Cerebellar cortex (tissue), 1 donor: ENCODE measurements at regions not wholly inside any gene's neighbourhood (a gene's known extent, or its start where the extent isn't known, plus 50 kb on each side); places are given as distances from the start of the nearest gene placed in this dataset.
"Not testable (repeated sequence)": the region's sequence is repeated elsewhere in the genome, so short reads cannot be mapped to it uniquely, and the experiment has no call there.

ENCODE experiments used
- DNase-seq: peaks from one replicate; pipeline ENCODE4 v3.0.0-alpha.2; 2015; ENCODE audit warnings: low spot score

DNA sequence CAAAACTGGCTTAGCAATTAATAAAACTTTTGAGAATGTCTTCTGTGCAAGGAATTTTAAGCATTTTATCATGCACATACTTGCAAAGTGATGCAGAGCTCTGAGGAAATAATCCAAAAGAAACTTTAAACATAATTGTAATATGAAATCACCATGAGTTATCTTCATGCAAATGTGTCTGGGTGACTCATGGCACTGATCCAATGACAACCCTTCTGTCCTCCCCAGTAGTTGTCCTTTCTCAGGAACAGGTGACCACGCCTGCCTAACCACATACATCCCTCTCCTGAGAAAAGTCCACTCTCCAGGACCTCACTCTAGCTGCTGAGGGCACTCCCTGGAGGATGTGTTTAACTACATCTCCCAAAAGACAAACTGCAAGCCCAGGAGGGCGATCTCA, 530.6 kb upstream of the IL12A start:
- no peak for DNase-seq

DNA sequence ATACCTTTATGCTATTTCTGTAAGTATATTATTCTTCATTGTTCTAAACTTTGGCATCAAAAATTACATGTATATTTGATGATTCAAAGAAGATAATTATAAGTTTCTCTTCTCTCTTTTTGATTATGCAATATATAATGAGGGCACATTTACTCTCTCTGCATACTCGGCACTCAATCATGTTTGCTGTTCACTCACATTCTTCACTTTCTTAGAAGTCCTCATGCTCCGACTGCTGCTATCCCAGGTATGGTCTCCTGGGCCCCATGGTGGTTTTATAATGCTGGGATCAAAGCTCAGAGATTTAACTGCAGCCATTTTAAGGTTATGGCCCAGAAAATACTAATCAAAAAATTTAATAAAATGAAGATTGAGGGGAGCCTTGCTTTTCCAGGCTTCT, 529.7 kb upstream of the IL12A start:
- DNase-seq, result no peak

DNA sequence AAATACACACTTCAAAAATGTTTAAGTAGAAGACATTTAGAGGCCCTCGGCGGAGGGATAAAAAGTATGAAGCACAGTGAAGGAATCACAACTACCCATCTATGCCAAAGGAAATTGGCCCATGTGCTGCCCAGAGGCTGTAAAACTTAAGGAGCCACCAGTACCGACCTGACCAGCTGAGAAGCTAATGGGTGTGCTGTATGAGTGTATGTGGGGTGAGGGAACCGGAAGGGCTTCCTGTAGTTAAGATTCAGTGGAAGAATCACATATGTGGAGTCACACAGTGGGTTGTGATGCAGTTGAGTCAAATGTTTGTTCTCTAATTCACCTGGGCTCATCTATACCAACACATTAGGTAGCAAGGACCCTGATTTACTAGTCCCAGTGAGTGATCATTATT, 516.0 kb upstream of the IL12A start:
- no peak for DNase-seq

DNA sequence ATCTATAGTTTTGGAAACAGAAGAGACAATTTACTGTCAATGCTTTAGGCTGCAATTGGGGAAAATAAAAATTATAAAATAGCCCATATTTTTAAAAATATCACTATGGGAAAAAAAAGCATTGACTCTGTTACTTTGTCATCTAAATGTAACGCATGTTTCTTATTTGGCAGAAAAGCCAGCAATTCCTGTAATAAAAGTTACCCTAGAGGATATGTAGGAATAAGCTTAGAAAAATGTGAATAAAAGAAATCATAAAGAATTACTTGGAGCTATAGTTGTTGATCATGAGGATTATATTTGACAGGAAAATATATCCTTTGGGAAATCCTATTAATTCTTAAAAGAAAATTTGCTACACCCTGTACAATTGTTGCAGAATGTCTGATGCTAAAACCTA, 515.4 kb upstream of the IL12A start:
- no peak for DNase-seq

DNA sequence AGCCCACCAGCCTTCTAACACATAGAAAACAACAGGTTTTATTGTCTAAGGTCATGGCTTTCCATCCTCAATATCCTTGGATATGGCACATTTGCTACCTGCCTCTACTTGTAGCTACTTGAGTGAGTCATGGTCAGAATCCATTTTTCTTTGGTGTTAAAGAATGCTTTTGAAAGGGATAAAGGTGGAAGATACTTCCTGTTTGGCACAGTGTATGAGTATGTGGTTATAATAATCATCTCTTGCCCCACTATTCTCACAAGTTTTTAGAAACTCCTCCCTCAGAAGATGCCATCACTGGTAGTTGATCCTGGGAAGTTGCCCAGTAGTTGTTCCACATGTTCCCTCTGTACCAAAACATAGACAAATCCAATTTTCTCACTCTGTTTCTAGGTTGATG, 508.6 kb upstream of the IL12A start:
- DNase-seq, result no peak

DNA sequence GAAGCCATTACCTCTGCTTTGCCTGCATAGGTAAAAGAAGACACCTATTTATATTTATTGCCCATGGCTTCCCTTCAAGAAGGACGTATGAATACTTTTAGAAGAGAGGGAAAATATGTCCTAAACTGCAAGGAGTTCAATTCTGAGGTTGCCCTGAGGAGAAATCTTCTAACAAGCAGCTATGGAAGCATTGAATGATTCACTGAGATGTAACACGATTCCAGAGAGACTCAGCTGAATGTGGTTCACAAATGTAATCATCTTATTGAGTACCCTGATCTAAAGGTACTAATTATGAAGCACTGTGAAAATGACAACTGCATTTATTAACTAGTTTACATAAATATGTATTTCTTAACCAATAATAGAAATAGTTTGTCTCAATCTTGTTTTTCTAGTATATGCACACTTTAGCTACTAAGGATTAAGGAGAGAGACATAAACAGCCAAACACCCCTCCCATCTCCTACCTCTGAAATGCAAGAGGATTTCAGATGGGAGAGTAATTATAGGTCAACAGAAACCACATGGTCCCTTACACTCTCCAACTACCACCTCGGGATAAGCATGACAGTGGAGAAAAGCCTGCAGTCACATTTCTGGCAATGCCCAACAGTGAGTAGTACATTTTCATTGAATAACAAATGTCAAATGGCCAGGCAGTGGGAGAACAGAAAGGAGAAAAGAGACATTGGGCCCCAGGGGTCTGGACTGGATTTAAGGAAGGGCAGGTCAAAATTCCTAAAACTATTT, 506.2 kb upstream of the IL12A start:
- no peak for DNase-seq

DNA sequence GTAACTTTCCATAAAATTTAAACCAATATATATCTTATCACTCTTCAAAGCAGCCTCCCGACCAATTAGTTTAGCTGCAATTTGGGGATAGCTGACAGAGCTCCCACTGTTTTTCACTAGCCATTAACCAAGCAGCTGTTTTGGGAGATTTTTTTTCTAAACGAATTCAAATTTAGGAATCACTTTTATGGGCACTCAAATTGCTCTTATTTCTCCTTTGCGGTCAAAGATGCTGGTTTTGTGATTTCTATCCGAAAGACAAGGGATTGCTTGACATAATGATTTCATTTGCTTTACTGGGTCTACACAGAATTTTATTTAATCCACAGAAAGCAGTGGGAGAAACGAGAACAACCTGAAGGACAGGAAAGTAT, 505.7 kb upstream of the IL12A start:
- no peak for DNase-seq

DNA sequence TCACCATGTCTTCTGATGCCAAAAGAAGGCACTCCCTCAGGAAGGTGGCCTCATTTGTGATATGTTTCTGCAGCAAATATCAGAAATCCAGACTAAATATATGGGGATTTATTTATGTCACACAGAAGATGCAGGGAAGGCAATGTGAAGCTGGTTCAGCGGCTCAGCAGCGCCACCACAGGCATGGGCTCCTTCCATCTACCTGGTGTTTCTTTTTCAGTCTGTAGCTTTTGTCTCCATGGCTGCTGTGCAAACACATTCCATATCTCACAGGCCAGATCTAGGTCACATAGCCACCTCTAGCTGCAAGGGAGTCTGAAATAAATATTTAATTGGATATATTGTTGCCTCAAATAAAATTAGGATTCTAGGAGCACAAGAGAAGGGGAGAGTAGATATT, 502.1 kb upstream of the IL12A start:
- no peak for DNase-seq

DNA sequence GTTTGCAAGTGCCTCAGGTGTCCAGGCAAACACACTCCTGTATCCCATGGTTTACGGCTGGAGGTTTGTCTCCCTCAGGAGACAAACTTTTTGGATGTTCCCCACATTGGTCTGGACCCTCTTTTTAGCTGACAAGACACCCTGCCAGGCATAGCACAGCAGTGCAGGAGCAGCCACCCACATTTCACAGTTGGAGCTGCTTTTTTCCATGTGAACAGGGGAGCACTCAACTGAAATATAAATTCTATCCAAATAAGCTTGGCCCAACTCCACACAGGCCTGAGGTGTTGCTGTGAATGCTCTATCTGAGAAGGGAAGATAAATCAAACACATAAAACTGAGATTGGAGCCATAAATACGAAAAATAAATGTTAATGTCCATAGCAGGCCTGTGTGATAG, 501.3 kb upstream of the IL12A start:
- DNase-seq, result no peak

DNA sequence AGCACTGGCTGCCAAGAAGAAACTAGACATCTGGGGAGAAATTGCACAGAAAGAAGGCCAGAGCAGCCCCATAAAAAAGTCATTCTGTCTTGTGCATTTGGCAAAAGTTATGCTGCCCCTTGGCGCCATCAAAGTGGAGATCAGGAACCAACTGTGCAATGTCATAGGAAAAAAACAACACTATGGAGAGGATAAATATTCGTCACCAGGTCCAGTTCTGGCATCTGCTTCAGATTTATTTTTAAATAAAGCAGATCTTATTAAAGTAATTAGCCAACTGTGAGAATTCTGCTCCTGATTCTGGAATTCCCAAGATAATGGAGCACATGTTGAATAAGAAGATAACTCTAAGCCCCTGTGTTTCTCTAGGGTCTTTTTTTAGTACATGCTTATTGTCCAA, 500.0 kb upstream of the IL12A start:
- DNase-seq, result no peak

DNA sequence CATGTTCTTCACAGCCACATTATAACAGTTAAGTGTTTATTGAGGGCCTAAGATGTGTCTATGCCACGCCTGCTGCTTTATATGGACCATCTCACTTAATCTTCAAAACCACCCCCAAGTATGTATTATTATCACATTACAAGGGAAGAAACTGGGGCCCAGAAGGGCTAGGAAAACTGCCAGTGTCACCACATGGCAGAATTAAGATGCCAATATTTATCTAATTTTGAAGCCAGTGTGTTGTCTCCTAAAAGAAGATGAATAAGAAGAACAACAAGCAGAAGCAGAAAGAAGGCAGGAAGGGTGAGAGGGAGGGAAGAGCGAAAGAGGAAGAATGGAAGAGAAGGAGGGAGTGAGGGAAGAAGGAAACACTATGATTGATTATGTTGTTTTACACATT, 491.3 kb upstream of the IL12A start:
- DNase-seq, result no peak

DNA sequence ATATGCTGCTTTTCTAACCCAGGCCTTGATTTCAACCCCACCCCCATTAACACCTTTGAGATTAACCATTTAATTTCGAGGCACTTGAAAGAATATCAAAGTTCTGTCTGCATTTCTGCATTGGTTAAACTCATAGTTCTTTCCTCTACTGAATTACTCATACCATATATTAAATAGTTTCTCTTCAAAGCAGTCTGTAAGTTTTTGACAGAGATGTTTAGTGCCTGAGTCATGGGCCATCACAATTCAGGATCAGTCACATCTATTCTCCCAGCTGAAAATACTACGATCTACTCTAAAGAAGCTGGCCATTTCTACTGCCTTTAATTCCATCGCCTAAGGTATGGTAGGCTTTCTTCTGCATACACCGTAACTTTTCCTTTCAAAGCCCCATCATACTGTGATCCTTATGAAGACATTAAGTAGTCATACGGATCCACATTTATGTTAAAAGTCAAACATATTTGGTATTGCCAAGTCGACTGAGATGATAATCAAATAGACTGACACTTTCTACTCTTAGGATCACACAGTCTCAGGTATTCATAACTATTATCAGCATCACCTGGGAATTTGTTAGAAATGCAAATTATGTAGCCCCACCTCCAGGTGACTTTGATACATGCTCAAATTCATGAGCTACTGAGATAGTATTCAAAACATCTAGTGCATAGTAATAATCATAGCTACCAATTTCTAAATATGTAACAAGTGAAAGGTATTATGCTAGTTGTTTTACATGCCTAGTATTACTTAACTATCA, 489.4 kb upstream of the IL12A start:
- DNase-seq, result no peak

DNA sequence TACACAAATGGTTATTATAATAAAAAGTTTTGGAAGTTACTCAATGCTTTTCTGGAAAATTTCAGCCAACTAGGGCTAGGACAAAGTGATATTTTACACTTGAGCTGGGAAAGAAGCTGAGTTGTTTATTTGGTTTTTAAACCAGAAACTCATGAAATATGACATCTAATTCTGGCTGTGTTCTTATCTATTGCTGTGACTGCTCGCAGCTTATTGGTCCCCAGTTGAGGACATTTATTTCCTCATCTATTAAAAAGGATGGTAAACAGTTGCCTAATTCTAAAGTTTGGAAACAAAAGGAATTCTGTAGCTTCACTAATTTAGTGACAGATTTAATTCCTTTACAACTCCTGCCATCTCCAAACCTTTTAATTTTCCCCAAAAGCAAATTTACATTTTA, 487.6 kb upstream of the IL12A start:
- DNase-seq, result no peak

DNA sequence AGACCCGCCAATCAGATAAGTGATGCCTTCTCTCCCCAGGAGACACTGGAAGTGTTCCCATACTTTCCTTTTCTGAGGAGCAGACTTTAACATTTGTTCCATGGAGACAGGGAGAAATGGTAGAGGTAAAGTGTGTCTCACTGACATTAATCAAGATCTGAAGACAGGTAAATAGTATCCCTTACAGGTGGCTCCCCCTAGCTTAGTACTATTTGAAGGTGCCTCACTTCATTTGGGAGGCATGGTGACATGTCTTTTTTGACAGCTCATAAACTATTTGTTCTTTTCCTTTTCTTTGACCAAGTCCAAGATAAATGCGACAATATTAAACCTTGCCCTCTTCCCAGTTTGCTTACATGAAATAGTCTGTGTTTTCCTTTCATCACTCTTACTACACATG, 485.6 kb upstream of the IL12A start:
- DNase-seq, result no peak

DNA sequence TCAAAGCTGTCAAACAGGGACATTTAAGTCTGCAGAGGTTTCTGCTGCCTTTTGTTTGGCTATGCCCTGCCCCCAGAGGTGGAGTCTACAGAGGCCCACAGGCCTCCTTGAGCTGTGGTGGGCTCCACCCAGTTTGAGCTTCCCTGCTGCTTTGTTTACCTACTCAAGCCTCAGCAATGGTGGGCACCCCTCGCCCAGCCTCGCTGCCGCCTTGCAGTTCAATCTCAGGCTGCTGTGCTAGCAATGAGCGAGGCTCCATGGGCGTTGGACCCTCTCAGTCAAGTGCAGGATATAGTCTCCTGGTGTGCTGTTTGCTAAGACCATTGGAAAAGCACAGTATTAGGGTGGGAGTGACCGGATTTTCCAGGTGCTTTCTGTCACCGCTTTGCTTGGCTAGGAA, 477.6 kb upstream of the IL12A start:
- not testable (repeated sequence) for DNase-seq

DNA sequence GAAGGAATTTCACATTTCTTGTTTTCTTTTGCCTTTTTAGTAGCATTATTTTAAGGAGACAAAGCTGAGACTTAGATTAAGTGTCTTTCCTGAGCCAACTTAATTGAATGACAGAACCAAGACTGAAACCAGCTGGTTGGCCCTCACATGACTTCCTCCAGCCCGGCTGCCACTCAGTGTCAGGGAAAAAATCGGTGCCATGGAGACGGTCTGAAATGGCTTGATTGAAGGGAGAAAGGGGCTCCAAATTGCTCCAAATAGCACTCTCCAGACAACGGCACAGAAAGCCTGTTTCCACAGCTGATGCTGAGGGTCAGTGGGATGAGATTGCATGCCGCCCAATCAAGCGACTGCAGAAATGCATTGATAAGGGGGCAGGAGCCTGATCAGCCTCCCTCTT, 475.2 kb upstream of the IL12A start:
- no peak for DNase-seq

DNA sequence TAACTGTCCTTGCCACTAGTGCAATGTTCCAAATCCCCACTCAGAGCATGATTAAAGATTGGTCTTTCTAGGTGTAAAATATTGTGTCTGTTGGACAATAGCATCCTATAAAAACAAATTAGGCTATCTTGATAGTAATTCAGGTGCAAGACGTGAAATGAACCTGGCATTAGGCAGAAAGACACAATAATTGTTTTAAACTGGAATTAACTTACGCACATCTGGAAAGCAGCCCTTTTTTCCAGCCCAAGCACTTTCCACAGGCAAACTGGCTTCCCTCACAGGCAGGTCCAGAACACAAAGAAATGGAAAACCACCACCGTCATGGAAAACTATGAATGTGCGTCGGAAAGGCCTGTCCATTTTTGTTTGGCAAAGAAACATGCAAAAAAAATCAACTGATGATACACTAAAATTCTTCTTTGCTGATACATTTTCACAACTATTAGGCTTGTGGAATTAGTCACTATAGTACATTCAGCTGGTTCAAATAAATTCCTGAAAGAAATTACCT, 474.7 kb upstream of the IL12A start:
- no peak for DNase-seq

DNA sequence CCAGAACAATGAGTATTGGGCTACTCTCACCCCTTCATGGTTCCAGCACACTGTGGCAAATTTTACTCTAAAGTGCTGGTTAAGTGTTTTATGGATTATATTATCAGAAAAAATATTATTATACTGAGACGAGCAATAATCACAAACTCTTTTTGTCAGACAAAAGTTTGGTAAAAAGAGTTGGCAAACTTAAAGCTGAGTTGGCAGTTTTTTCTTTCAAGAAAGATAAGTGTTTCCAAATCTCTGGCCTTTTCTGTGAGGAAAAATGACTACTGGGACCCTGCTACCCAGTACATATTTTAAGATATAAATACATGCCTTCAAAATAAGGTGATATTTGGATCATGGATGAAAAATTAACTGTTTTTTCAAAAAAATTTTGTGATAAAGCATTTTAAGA, 471.5 kb upstream of the IL12A start:
- no peak for DNase-seq

DNA sequence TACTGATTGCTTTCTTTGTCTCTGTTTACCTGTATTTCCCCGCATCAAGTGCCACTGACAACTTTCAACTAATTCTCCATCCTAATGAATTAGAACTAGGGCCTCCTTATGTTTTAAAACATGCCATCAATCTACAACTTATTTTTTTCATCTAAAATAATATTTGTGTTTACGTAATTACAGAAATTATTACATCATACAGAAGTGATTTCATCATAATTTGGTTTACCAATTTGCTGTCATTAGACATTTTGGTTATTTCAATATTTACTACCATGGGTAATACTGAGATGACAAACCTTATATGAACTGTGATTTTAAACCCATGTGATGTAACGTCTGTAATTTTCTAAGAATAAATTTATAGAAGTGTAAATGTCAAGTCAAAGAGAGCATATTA, 468.0 kb upstream of the IL12A start:
- DNase-seq, result no peak

DNA sequence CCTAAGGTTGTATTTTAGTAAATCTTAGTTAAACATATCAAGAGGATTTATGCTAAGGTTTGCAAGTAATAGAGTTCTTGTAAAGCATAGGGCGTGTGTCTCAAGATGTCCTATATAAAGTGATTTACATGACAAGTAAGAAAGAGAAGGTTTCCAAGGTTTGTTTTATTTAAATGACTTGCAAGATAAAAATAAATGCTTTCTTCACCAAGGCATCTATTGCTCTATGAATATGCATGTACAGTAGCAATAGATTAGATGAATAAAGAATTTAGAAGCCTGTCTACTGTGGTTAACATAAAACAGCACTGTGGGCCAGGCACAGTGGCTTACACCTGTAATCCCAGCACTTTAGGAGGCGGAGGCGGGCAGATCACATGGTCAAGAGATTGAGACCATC, 466.4 kb upstream of the IL12A start:
- no peak for DNase-seq

DNA sequence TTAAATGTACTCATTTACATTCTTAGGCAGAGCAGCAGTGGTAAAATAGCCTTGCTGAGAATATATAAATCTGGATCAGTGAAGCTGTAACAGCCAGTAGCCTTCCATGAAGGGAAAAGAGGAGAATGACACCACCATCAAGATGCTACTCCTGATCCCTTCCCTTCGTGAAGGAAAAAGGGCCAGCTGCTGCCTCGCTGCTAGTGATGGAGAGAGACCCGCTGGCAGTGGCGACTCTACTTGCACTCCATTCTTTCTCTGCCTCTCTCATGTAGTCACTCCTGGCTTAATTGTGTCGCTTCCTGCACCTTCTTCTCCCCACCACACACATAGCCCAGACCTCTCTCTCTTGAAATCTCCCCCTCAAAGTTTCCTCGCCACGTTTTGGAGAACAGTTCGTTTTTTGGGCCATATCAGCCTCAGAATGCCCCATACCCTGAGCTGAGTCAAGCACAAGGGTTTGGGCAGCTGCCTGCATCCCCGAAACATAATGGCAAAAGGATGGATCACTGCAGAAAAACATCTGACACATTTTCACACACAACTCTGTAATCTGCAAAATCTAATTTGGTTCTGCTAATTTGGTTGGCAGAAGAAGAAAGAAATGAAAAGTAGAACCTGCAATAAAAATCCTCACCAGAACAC, 460.3 kb upstream of the IL12A start:
- DNase-seq, result no peak

DNA sequence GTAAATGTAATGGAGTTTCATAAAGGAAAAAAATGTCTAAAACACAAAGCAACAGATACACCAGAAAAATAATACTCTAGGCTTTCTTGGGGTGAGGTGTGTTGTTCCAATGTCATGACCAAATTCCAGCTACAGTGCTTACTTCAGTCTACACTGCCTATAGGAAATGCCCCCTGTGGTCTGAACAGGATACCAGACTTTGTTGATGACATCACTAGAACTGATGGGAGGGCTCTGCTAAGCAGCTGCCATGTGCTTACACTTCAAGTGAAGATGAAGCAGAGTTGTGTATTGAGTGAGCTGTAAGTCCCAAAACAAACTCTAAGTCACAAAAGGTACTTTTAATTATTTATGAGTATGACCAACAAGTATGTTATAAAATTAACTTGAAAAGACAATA, 456.1 kb upstream of the IL12A start:
- no peak for DNase-seq

DNA sequence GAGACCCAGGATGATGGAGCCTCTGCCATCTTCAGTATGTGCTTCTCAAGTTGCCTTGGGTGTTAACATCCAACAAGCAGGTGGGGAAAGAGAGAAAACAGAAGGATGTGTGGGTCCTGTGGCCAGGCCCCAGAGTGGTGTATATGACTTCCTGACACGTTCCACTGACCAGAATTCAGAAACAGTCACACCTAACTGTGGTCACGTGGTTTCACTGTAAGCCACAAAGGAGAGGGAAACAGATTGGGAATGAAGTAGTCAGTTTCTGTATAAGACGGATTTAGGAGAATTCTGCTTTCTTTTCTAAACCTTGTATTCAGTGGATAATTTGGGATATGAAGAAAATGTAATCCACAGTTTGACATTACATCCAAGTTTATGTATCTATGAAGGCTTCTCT, 454.1 kb upstream of the IL12A start:
- DNase-seq, result no peak
